ENCODE measurements at regions not wholly inside any gene's neighbourhood (a gene's known extent, or its start where the extent isn't known, plus 50 kb on each side); places are given as distances from the start of the nearest gene placed in this dataset.

DNA sequence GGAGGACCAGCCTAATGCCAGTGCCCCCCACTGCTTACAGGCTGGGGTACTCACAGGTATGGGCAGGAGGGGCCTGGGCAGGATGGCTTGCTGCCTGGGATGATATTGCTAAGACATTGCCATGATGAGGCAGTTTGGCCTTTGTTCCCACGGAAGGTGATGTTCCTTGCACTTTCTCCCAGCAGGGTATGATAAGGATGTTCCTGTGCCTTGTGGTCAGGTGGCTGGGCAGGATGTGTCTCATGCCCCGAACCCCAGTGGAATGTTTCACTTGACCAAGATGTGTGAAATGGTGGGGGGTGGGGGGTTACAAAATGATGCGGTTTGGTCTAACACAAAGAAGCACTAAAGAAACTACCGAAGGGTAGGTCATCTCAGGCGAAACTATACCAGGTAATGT, 337.8 kb upstream of the ZFHX3 start:
- ATAC-seq (no peak), DNase-seq (ENCODE audit: low read depth, low spot score) (no peak)
- Histone ChIP-seq H3K27ac (ENCODE audit: low read depth, low read length) (no peak overlapping the region), H3K9ac (ENCODE audit: low read length) (no peak overlapping the region), H3K36me3 (ENCODE audit: control insufficient read depth in 1 of 2, insufficient read depth in 2 of 2, low read length in 2 of 2) (no peaks in the 10 kb centered on the region), H2AFZ (ENCODE audit: low read depth, low read length, poor library complexity, severe bottlenecking) (no peak overlapping the region), H3K4me1 (ENCODE audit: control insufficient read depth in 1 of 2, insufficient read depth in 2 of 2, low read length in 2 of 2) (no peaks in the 10 kb centered on the region), H3K27me3 (ENCODE audit: insufficient read depth, low read length) (no peaks in the 10 kb centered on the region), H3K79me2 (ENCODE audit: insufficient read depth, low read length) (no peaks in the 10 kb centered on the region), H3K4me3 (replicated peaks in 1 of 2; ENCODE audit: low read depth in 1 of 2, low read length in 2 of 2) (no peak overlapping the region), H3K4me2 (ENCODE audit: low read length) (no peak overlapping the region), H3K9me3 (ENCODE audit: control insufficient read depth in 1 of 2, insufficient read depth in 1 of 2, low read depth in 1 of 2, low read length in 2 of 2) (no peaks in the 10 kb centered on the region), H3K9me2 (ENCODE audit: insufficient read depth) (no peaks in the 10 kb centered on the region), H4K20me1 (ENCODE audit: insufficient read depth) (no peaks in the 10 kb centered on the region)
- TF ChIP-seq POLR2AphosphoS5 (IDR thresholded peaks at IDR 0.05; ENCODE audit: low read depth, low read length) (no peak), ZNF274 (IDR thresholded peaks at IDR 0.05; ENCODE audit: low read depth, low read length) (no peak), CBX3 (IDR thresholded peaks at IDR 0.05; ENCODE audit: low read depth) (no peak)
- CTCF ChIA-PET, result no interaction called here
- RAD21 ChIA-PET (ENCODE audit: low non-redundant PET in 1 of 2, low total read pairs in 2 of 2, uncharacterized antibody in 2 of 2, unreplicated experiment in 2 of 2), result no interaction called here
- POLR2A ChIA-PET, result no interaction called here
- no TSS peak for BruUV-seq (replicated peaks)
- intact Hi-C loops (cut with micrococcal nuclease), result no loop called here

- DNase-seq (ENCODE audit: low read depth, low spot score), result no peak
- H3K9me2 ChIP-seq (ENCODE audit: insufficient read depth), result no peaks in the 10 kb centered on the region
- no peak overlapping the region for H3K9ac ChIP-seq (ENCODE audit: low read length)
- H3K4me1 ChIP-seq (ENCODE audit: control insufficient read depth in 1 of 2, insufficient read depth in 2 of 2, low read length in 2 of 2), result no peaks in the 10 kb centered on the region
- no peak overlapping the region for H3K4me3 ChIP-seq (replicated peaks in 1 of 2; ENCODE audit: low read depth in 1 of 2, low read length in 2 of 2)
- no TSS peak for BruUV-seq (replicated peaks)
- H3K4me2 ChIP-seq (ENCODE audit: low read length), result no peak overlapping the region
- POLR2A ChIA-PET, result no interaction called here
- ATAC-seq, result no peak
- no peaks in the 10 kb centered on the region for H3K9me3 ChIP-seq (ENCODE audit: control insufficient read depth in 1 of 2, insufficient read depth in 1 of 2, low read depth in 1 of 2, low read length in 2 of 2)
- H3K36me3 ChIP-seq (ENCODE audit: control insufficient read depth in 1 of 2, insufficient read depth in 2 of 2, low read length in 2 of 2), result no peaks in the 10 kb centered on the region
- H2AFZ ChIP-seq (ENCODE audit: low read depth, low read length, poor library complexity, severe bottlenecking), result no peak overlapping the region
- H3K27me3 ChIP-seq (ENCODE audit: insufficient read depth, low read length), result no peaks in the 10 kb centered on the region
- H3K79me2 ChIP-seq (ENCODE audit: insufficient read depth, low read length), result no peaks in the 10 kb centered on the region
- no peak overlapping the region for H3K27ac ChIP-seq (ENCODE audit: low read depth, low read length)
- intact Hi-C loops (cut with micrococcal nuclease), result no loop called here
- CTCF ChIA-PET, result no interaction called here
- RAD21 ChIA-PET (ENCODE audit: low non-redundant PET in 1 of 2, low total read pairs in 2 of 2, uncharacterized antibody in 2 of 2, unreplicated experiment in 2 of 2), result no interaction called here
- no peaks in the 10 kb centered on the region for H4K20me1 ChIP-seq (ENCODE audit: insufficient read depth)
- no peak for TF ChIP-seq POLR2A (IDR thresholded peaks at IDR 0.05; ENCODE audit: borderline replicate concordance, extremely low read depth, insufficient read depth, insufficient read length)
- TF ChIP-seq ZNF274 (IDR thresholded peaks at IDR 0.05; ENCODE audit: low read depth, low read length), result no peak
- TF ChIP-seq CBX3 (IDR thresholded peaks at IDR 0.05; ENCODE audit: low read depth), result no peak
Measured at GRCh38 chr16:73384506-73385089, 336.7 kb upstream of the ZFHX3 start.
